GM12872 (cell line): ENCODE measurements at regions not wholly inside any gene's neighbourhood (a gene's known extent, or its start where the extent isn't known, plus 50 kb on each side); places are given as distances from the start of the nearest gene placed in this dataset.

Experiments
- TF ChIP-seq, protein P1 (sequence below): IDR thresholded peaks from 3 replicates; pipeline ENCODE4 v1.5.1; 2011; ENCODE audit warnings: low read depth, mild to moderate bottlenecking, low read length, moderate library complexity; ENCODE audit not compliant: insufficient read depth

DNA sequence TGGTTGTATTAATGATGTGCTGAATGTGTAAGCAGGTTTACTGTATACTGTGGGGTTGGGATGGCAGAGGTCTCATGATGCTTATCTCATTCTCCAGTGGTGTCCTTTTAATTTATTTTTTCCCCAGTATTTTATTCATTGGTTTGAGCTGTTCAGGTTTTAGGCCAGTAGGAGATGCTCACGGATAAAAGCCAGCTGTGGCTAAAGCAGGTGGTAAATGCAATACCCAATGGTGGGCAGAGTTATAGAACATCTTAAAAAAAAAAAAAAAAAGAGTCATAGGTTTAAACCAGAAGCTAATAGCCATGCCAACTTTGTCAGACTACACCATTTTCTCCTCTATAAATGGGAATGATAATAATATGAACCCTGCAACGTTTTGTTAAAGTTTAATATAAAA, 57.8 kb upstream of the NEUROD1 start:
- TF ChIP-seq, protein P1, sequence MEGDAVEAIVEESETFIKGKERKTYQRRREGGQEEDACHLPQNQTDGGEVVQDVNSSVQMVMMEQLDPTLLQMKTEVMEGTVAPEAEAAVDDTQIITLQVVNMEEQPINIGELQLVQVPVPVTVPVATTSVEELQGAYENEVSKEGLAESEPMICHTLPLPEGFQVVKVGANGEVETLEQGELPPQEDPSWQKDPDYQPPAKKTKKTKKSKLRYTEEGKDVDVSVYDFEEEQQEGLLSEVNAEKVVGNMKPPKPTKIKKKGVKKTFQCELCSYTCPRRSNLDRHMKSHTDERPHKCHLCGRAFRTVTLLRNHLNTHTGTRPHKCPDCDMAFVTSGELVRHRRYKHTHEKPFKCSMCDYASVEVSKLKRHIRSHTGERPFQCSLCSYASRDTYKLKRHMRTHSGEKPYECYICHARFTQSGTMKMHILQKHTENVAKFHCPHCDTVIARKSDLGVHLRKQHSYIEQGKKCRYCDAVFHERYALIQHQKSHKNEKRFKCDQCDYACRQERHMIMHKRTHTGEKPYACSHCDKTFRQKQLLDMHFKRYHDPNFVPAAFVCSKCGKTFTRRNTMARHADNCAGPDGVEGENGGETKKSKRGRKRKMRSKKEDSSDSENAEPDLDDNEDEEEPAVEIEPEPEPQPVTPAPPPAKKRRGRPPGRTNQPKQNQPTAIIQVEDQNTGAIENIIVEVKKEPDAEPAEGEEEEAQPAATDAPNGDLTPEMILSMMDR = peak; percentile 43; the same call in 2 of the 3 replicates

DNA sequence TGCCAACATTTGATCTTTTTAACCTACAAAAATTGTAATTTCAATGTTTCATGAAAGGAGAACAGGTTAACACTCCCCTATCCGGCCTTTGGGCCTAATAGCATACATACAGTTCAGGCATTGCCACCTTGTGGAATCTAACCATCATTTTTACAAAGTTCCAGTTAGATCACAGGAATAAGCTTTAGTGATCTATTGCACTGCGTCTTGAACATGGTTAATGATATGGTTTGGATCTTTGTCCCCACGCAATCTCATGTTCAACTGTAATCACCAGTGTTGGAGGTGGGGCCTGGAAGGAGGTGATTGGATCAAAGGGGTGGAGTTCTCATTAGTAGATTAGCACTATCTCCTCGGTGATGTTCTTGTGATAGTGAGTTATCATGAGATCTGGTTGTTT, 58.2 kb upstream of the NEUROD1 start:
- TF ChIP-seq, protein P1 = no peak

DNA sequence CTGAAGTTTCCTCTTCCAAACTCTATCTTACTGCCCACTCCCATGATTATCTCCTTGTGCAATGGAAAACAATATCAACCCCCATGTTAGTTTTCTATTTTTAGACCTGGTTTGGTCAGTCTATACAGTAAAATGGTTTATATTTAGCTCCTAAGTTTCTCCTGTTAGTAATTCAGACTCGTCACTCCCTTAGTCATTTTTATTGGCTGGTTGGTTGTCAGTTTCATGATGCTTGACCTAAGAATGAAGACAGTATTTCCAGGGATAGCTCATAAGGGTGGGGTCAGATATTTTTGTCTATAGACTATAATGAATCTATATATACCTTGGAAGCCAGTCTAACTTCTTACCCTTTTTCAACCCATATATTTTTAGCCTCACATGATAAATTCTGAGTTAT, 61.4 kb upstream of the NEUROD1 start:
- TF ChIP-seq, protein P1 = no peak

DNA sequence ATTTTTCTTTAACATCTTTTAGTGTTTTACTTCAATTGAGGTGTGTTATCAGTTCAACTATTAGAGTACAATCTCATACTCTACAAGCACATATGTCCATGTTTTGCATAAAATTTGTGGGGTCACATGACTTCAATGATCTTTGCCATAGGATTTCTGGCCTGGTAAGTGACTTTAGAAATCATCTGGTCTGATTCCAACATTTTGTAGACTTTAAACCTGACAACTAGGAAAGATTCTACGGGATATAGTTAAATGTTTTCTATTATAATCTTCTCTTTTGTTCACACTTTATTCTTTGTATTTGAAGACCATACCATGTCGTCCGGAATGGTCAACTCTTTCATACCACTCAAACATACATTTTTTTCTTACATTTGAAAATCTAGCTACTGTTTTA, 62.0 kb upstream of the NEUROD1 start:
- TF ChIP-seq, protein P1 = no peak

DNA sequence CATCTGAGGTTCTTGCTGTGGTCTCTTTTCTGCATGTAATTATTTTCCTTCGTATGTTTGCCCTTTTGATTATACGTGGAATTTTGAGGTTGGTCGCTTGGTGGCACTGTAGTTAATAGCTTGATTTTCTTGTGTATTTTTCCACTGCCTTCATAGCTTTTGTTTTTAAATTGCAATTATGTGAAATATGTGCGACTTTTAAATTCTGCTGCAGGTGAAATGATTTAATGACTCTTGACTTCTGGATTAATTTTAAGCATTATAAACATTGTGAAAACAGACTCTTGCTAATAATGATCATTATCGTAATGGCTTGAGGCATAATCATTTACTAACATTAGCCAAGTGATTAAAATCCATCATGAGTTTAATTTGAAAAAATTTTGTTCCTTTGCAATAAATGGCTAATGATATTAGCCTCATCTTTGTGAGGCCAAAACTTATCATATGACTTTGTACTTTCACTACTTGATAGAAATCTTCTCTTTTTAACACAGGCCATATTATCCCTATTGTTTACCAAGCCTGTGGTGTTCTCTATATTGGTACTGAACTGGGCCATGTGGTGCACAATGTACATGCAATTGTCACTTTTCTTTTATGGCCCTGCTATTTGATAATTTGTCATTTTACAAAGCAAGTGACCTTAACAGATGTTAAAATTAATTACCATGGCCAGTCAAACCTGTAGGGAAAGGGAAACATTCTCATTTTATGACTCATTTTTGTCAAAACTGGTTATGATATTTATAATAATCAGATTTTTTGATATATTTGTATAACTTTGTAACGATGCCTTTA, 62.8 kb upstream of the NEUROD1 start:
- TF ChIP-seq, protein P1 = peak; percentile 52

DNA sequence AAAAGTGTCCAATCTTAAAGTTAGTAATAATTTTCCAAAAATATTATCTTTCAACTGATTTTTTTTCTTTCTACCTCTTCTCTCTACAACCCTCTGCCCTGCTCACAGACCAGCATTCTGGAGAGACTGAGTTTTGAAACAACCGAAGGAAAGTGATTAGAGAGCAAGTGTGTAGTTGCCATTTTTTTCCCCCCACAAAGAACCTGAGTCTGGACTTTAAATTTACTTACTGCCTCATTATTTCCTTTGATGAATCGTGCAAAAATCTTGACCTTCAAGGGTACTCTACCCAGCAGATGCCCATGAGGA, 63.4 kb upstream of the NEUROD1 start:
- TF ChIP-seq, protein P1 = no peak

DNA sequence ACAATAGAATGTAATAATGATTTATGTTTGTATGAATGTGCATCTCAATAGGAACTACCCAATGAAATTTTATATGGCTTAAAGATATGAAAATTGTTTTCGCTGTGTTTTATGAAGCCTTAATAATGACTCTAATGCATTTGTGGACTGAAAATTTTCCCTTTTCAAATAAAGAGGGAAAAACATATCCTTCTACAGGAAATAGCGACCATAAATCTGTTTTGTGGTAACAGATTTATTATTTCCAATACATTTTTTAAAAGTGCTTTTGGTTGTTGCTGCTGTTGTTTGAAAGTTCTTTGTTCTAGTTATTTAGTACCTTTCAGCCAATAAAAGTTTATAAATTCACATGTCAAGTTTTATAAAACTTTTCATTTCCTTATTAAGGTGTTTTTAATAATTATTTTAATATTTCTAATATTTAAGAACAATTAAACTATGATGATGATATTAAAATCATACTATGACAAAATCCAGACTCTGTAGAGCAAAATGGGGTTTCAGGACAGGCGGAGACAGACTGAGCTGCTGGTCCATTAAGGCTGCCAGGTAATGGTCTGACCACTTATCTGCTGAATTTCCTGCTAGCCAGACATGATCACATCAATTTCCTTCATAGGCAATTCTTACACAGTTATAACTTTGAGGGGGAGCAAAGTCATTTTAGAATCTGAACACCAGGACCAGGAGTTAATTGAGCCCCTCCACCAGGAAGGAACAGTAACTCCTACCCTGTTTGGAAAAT, 65.7 kb upstream of the NEUROD1 start:
- TF ChIP-seq, protein P1 = no peak
